GM21529 (cell line): ENCODE measurements at regions not wholly inside any gene's neighbourhood (a gene's known extent, or its start where the extent isn't known, plus 50 kb on each side); places are given as distances from the start of the nearest gene placed in this dataset.
"Not testable (repeated sequence)": the region's sequence is repeated elsewhere in the genome, so short reads cannot be mapped to it uniquely, and the experiment has no call there.

Source experiments
- ATAC-seq: cut with Tn5 transposase; IDR thresholded peaks from one replicate; pipeline ENCODE4 v1.9.1; 2021; ENCODE audit not compliant: unreplicated experiment

- no peak for ATAC-seq
These were observed 56.0 kb upstream of the MID1 start for GRCh38 chrX:10676235-10676957.

DNA sequence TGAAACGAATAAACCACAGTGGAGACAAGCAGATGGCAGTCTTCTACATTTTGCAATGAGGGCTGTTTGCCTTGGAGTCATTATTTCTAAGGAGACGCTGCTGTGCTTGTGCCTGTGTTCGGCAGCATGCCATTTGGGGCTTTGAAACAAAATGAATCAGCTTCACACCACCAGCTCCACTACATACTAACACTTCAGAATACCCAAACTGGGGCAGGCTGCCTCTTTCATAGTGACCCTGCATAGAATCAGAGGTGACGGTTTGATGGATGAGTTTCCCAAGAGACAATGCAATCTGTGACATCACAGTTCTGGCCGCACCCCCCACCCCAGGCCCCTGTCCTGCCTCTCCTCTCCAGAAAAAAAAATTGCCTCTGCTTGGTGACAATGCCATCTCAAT is 57.1 kb upstream of the MID1 start:
- ATAC-seq, result no peak

- no peak for ATAC-seq
These were observed 59.0 kb upstream of the MID1 start for GRCh38 chrX:10679387-10679786.

DNA sequence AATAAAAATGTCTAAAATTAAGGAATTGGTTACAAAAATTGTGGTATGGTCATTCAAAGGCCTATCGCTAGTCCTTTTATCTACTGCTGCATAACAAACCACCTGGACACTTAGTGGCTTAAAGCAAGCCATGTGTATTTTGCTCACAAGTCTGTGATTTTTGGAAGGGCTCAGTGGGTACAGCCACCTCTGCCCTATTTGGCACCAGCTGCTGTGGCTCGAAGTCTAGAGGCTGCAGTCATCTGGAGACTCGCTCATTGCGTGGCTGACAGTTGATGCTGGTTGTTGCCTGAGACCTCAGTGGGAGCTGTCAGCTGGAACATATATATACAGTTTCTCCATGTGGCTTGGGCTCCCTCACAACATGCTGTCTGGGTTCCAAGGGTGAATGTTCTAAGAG is 60.8 kb upstream of the MID1 start:
- no peak for ATAC-seq

DNA sequence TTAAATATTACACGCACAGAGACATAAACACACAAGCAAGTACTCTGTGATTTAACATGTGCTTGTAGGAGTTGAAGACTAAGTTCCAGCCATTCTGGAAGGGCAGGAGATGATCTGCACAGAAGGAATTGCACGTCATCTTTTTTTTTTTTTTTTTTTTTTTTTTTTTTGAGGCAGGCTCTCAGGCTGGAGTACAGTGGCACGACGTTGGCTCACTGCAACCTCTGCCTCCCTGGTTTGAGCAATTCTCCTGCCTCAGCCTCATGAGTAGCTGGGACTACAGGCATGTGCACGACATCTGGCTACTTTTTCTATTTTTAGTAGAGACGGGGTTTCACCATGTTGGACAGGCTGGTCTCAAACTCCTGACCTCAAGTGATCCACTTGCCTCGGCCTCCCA is 63.2 kb upstream of the MID1 start:
- not testable (repeated sequence) for ATAC-seq

GRCh38 chrX:10685923-10686595 is 65.7 kb upstream of the MID1 start:
- no peak for ATAC-seq

- ATAC-seq, result not testable (repeated sequence)
These were observed 71.4 kb upstream of the MID1 start for GRCh38 chrX:10691751-10692150.

DNA sequence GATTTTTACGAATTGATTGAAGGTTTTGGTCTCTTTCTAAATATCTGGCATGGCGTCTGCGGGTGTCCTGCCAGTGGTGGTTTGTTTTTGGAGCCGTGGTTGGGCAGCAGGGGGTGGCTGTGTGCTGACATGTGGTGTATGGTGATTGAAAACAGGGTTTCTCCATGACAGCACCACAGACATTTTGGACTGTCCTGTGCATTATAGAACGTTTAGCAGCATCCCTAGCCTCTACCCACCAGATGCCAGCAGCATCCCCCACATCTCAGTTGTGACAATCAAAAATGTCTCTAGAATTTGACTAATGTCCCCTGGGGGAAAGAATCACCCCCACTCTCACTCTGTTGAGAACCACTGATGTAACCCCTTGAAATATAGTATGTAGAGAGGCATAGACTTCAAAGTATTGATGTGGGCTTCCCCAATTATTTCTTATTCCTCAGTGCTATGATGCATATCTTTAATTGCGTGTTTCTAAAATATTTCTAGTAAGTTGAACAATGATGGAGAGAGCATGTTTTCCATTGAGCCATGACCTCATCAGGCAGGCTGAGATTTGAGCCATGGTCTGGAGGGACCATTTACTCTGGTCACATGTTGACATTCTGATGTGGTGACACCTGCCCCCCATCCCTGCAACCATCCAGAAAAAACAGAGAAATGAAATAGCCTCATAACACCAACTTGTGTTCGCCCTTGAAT is 77.4 kb upstream of the MID1 start:
- ATAC-seq, result no peak

DNA sequence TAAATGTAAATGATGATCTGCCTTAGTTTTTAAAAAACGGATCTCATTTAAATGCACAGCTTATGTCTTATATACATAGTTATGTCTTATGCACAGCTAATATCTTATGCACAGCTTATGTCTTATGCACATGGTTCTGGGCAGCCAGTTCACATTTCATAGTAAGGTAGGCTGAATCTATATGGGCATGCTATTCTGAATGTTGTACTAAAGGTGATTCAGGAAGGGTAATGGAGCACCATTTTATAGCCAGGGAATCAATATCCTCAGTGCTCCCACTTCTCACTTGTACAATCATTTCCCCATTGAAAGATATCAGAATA is 77.9 kb upstream of the MID1 start:
- no peak for ATAC-seq

DNA sequence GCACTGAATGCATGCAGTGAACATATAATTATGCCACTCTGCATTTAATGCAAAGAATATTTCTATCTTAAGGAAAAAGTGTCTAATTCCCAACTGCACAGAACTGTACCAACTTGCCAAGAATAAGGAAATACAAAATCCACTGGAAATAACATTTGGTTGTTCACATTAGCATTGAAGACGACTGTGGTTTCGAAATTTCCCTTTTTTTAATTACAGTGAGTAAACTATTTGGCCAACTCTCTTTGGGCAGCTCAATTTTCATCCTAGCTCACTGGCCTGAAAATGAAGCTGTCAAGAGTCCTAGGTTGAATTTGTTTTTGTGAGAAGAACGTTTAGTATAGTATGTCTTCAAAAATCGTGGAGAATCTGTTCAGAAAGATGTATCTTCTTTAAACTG is 81.6 kb upstream of the MID1 start:
- ATAC-seq, result no peak

DNA sequence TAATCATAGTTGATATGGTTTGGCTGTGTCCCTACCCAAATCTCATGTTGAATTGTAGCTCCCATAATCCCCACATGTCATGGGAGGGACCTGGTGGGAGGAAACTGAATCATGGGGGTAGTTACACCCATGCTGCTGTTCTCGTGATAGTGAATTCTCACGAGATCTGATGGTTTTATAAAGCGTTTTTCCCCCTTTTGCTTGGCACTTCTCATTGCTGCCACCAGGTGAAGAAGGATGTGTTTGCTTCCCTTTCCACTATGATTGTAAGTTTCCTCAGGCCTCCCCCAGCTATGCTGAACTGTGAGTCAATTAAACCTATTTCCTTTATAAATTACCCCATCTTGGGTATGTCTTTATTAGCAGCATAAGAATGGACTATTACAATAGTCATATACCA is 86.0 kb upstream of the MID1 start:
- ATAC-seq, result not testable (repeated sequence)

DNA sequence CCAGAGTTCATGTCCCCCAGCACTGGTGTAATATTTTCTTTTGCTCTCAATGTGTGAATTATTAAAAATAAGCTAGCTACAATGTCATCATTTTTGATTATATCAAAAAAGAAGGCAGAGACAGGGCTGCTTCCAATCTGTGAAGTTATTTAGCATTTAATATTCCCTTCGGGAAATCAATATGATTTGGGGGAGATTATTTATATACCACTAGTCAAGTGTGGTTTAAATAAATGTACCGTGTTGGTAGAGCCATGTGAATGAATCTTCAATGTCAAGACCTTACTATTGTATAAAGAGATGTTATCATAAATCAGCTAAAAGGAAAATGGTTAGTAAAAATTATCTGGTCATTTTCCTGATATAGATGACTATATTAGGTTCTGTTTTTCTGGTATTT is 87.4 kb upstream of the MID1 start:
- no peak for ATAC-seq

GRCh38 chrX:10709276-10709675 is 88.9 kb upstream of the MID1 start:
- ATAC-seq, result no peak

GRCh38 chrX:10714531-10714930 is 94.1 kb upstream of the MID1 start:
- no peak for ATAC-seq

DNA sequence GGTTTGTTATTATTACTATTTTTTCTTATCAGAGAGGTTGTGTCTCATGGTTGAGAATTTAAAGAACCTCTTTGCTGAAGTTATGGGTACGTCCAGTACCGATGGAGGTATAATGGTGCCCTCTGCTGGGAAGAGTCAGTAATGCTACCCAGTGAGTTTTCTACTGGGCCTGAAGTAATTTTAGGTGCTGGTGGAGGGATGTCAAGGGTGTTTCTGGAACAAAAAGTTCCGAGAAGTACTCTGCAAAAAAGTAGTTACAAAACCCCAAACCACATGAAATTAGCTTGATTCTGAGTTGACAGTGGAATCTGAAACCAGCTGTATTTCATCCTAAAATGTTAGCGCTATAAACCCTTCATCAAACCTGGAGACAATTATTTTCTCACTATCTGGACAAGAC is 102.5 kb upstream of the MID1 start:
- peak; percentile 81 for ATAC-seq

- ATAC-seq, result no peak
These were observed 104.7 kb upstream of the MID1 start for GRCh38 chrX:10725071-10725470.

DNA sequence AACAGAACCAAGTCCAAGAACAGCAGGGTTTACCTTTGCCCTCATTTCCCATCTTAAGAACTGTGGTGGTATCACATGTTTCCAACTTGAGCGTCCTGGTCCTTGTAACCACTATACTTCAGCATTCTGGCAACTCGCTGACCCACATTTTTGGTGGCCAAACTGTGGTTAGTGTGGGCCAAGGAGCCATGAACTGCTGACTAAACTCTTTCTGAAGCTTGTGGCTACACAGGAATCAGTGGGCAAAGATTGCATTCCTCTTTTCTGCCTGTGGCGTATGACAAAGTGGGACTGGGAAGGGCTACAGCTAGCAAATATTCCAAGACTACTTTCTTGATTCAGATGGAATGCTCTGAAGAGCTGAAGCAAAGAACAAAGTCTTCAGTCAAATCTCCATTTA is 106.3 kb upstream of the MID1 start:
- no peak for ATAC-seq

DNA sequence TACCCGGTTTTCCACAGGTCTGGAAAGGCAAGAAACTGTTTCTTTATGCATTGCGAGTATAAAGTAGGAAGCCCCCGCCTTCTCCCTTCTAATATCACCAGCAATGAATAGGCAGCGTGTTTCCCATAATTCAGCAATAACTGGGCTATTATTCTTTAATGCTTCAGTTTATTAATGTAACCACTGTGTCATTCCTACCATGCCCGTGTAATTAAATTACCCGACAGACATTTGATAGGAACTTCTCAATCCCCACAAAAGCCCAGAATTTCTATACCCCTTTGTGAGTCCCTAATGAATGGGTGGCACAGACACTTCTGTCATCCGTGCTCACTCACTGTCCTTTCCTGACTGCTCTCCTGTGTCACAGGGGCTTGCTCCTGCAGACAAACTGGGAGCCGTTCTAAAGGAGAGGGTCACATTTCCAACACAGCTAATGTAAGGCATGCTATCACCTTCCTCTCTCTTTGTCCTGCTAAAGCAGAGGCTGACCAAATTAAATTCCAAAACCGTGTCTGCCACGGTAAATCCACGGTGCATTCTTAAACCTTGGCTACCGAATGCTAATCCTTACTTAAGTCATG is 108.5 kb upstream of the MID1 start:
- ATAC-seq, result no peak

- ATAC-seq, result no peak
These were observed 119.0 kb upstream of the MID1 start for GRCh38 chrX:10739426-10739825.

DNA sequence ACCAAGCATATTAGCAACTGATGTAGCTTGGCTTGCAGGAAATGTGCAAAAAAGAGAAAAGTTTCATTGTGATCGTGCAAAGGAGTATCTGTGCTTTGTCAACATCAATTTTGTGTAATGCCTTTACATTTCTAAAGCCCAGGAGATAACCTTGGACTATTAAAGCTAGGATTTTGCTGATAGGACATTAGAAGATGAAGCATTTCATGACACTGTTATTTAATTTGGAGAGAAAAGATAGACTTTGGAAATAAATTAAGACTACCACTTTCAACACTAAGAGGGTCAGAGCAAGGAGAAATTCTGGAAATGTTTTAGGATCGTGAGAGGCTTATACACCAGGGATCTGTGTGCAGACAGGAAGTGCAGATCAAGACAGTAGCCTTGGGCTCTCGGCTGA is 120.6 kb upstream of the MID1 start:
- ATAC-seq, result no peak

DNA sequence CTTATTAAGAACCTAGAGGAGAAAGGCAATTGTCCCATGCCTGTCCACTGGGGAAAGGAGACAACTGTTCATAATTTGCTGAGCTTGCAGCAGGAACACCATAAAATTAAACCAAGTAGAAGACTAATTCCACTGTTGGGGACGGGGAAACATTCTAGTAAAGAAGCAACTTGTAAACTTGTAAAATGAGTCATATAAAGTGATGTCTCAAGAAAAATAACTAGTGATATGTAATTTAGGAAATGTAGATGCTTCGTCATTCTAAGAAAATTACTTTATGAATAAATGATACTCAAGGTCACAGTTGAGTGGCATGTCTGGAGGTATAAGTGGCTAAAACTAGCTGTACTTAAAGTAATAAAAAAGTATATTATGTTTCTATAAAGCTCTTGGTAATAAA is 121.2 kb upstream of the MID1 start:
- ATAC-seq, result no peak

DNA sequence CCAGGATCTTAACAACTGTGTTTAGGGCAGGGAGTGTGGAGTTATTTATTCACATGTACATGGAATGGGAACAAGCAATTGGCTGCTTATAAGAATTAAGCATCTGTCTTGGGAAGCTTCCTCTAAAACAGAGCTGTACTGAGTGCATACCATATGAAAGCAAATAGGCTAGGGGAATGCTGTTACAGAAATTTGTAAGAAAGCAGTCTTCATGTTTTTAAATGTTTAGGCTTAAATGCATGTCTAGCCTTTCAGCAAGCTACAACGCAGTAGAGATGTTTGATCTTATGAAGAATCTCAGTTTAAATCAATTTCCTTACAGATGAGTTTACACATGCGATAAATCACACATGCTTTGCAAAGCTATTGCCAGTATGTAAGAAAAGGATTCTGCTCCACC is 123.1 kb upstream of the MID1 start:
- no peak for ATAC-seq
